B cell (primary cell): ENCODE measurements at regions not wholly inside any gene's neighbourhood (a gene's known extent, or its start where the extent isn't known, plus 50 kb on each side); places are given as distances from the start of the nearest gene placed in this dataset.
"Not testable (repeated sequence)": the region's sequence is repeated elsewhere in the genome, so short reads cannot be mapped to it uniquely, and the experiment has no call there.

Experiments used
- ATAC-seq: fragments of 200-7000 bp; cut with Tn5 transposase; one replicate; pipeline ENCODE4 v1.10.0; 2021; ENCODE audit warnings: low read depth, mild to moderate bottlenecking, moderate number of reproducible peaks, moderate library complexity
- CTCF ChIA-PET: fragments of 350-600 bp; sonication (Branson Sonifier 250); formaldehyde crosslinking; loops from one replicate; lab custom pipeline; 2021; ENCODE audit warnings: antibody characterized with exemption, inconsistent platforms; lab: Charles Lee
- POLR2A ChIA-PET: fragments of 350-600 bp; sonication (Branson Sonifier 250); formaldehyde crosslinking; loops from one replicate; lab custom pipeline; 2021; ENCODE audit warnings: antibody characterized with exemption; lab: Charles Lee
- DNase-seq: peaks from one replicate; pipeline ENCODE4 v3.0.0; 2013
- H2AFZ ChIP-seq: 2 replicates; pipeline ENCODE4 v1.6.1; 2012; ENCODE audit warnings: mild to moderate bottlenecking, low read depth, low read length; ENCODE audit not compliant: insufficient read depth, poor library complexity, severe bottlenecking
- H3K27ac ChIP-seq, 2 donors: 1 replicate in 1 of 2; 2 replicates in 1 of 2; pipeline ENCODE4 v1.5.1; 2012 to 2013; ENCODE audit warnings: low read length in 2 of 2, mild to moderate bottlenecking in 2 of 2, moderate library complexity in 1 of 2
- H3K27me3 ChIP-seq, 4 experiments: fragments of 200-600 bp in 1 of 4; sonication (generic) in 1 of 4; replicated peaks in 1 of 4; 1 replicate in 2 of 4; 2 replicates in 2 of 4; pipeline versions ENCODE4 v1.6.1 to v1.7.0; 2013 to 2016; ENCODE audit warnings: low read length in 3 of 4, mild to moderate bottlenecking in 2 of 4, mixed read lengths in 1 of 4, moderate library complexity in 1 of 4; ENCODE audit not compliant: insufficient read depth in 4 of 4, control insufficient read depth in 3 of 4; ENCODE audit errors: control extremely low read depth in 1 of 4
- H3K36me3 ChIP-seq, 2 experiments: replicated peaks in 1 of 2; 1 replicate in 1 of 2; 2 replicates in 1 of 2; pipeline versions ENCODE4 v1.6.1 to v1.7.1; 2013; ENCODE audit warnings: low read length in 1 of 2; ENCODE audit not compliant: insufficient read depth in 2 of 2, control insufficient read depth in 1 of 2; ENCODE audit errors: control extremely low read depth in 1 of 2, extremely low read depth in 1 of 2
- H3K4me1 ChIP-seq, 2 donors: fragments of 200-600 bp in 1 of 2; sonication (generic) in 1 of 2; 1 replicate in 1 of 2; 2 replicates in 1 of 2; pipeline versions ENCODE4 v1.5.1 to v1.6.1; 2013 to 2017; ENCODE audit warnings: low read length in 2 of 2; ENCODE audit not compliant: control insufficient read depth in 2 of 2, insufficient read depth in 2 of 2
- H3K4me2 ChIP-seq: replicated peaks from 2 replicates; pipeline ENCODE3; 2012; ENCODE audit warnings: mild to moderate bottlenecking, low read depth, low read length; ENCODE audit not compliant: poor library complexity, severe bottlenecking
- H3K4me3 ChIP-seq, 5 experiments: fragments of 200-600 bp in 1 of 5; sonication (generic) in 1 of 5; 1 replicate in 3 of 5; 2 replicates in 2 of 5; pipeline versions ENCODE4 v1.5.1 to v1.7.0; 2011 to 2016; ENCODE audit warnings: low read length in 4 of 5, mild to moderate bottlenecking in 4 of 5, low read depth in 2 of 5, control low read depth in 1 of 5, moderate library complexity in 1 of 5; ENCODE audit not compliant: insufficient read depth in 1 of 5; ENCODE audit errors: control extremely low read depth in 1 of 5, extremely low read depth in 1 of 5
- H3K79me2 ChIP-seq: fragments of 200-600 bp; sonication (generic); one replicate; pipeline ENCODE4 v1.6.0; 2016; ENCODE audit warnings: low read length; ENCODE audit not compliant: control insufficient read depth, insufficient read depth
- H3K9ac ChIP-seq: fragments of 200-600 bp; sonication (generic); 2 replicates; pipeline ENCODE4 v1.6.1; 2017; ENCODE audit warnings: mild to moderate bottlenecking, low read length, moderate library complexity
- H3K9me3 ChIP-seq, 3 donors: one replicate each; pipeline versions ENCODE4 v1.6.1 to v1.7.1; 2013; ENCODE audit warnings: low read length in 2 of 3; ENCODE audit not compliant: control insufficient read depth in 2 of 3, insufficient read depth in 1 of 3; ENCODE audit errors: control extremely low read depth in 1 of 3
- H4K20me1 ChIP-seq: 2 replicates; pipeline ENCODE4 v1.6.0; 2012; ENCODE audit warnings: mild to moderate bottlenecking, low read length; ENCODE audit not compliant: insufficient read depth, control insufficient read depth, poor library complexity, severe bottlenecking
- H3K27ac Mint-ChIP-seq: one replicate; pipeline ENCODE4 v1.8.0; 2021; ENCODE audit warnings: mixed read lengths
- H3K27me3 Mint-ChIP-seq: one replicate; pipeline ENCODE4 v1.8.0; 2021; ENCODE audit warnings: mixed read lengths
- H3K4me1 Mint-ChIP-seq: one replicate; pipeline ENCODE4 v1.8.0; 2021; ENCODE audit warnings: mixed read lengths
- H3K4me3 Mint-ChIP-seq: one replicate; pipeline ENCODE4 v1.8.0; 2021; ENCODE audit warnings: mixed read lengths
- H3K9me3 Mint-ChIP-seq: one replicate; pipeline ENCODE4 v1.8.0; 2022; ENCODE audit warnings: mixed read lengths; ENCODE audit not compliant: insufficient read depth
- whole genome bisulfite sequencing: methylation state at CpG from one replicate; pipeline ENCODE4 v1.1.5; 2013; ENCODE audit warnings: missing lambda C conversion rate; ENCODE audit not compliant: insufficient coverage; 5-methylcytosine and 5-hydroxymethylcytosine counted together
- intact Hi-C: fragments of 100-400 bp; cut with micrococcal nuclease; formaldehyde crosslinking; loops from one replicate; pipeline ENCODE4 v1.10.0; 2022

- CTCF ChIA-PET, ATAC-seq, intact Hi-C loops, H3K27me3 ChIP-seq, H3K4me3 ChIP-seq, H3K27ac ChIP-seq, H3K4me2 ChIP-seq, H3K4me1 Mint-ChIP-seq, H3K27me3 Mint-ChIP-seq, H2AFZ ChIP-seq, H3K4me1 ChIP-seq, H3K36me3 ChIP-seq, H3K79me2 ChIP-seq, DNase-seq, H3K9me3 ChIP-seq, H3K27ac Mint-ChIP-seq, H3K4me3 Mint-ChIP-seq, H3K9me3 Mint-ChIP-seq, H4K20me1 ChIP-seq, H3K9ac ChIP-seq, POLR2A ChIA-PET: not testable (repeated sequence)
- no CpG with 5 or more reads among the region's 1 CpG for WGBS
Measured at GRCh38 chr5:20825951-20826350, 838.0 kb upstream of the CDH18 start.

DNA sequence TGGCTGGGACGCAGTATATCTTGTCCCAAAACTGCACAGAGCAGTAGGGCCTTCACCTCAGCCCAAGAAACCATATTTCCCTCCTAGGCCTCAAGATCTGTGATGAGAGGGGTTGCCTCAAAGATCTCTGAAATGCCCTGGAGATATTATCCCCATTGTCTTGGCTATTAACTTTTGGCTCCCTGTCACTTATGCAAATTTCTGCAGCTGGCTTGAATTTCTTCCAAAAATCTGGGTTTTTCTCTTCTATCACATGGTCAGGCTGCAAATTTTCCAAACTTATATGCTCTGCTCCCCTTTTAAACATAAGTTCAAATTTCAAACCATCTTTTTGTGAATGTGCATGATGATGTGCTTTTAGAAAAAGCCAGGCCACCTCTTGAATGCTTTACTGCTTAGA is 809.2 kb upstream of the CDH18 start:
- H3K4me1 ChIP-seq, H3K27ac ChIP-seq, H3K9me3 ChIP-seq, POLR2A ChIA-PET, H3K27me3 Mint-ChIP-seq, H3K36me3 ChIP-seq, H3K4me2 ChIP-seq, CTCF ChIA-PET, H3K4me1 Mint-ChIP-seq, H4K20me1 ChIP-seq, H3K79me2 ChIP-seq, H3K27ac Mint-ChIP-seq, H3K9ac ChIP-seq, H3K4me3 Mint-ChIP-seq, H3K4me3 ChIP-seq, intact Hi-C loops, H2AFZ ChIP-seq, DNase-seq, ATAC-seq, H3K9me3 Mint-ChIP-seq, H3K27me3 ChIP-seq: not testable (repeated sequence)
- WGBS: no CpG with 5 or more reads among the region's 1 CpG

- H3K36me3 ChIP-seq, H3K27ac Mint-ChIP-seq, POLR2A ChIA-PET, intact Hi-C loops, CTCF ChIA-PET, H2AFZ ChIP-seq, H3K4me3 Mint-ChIP-seq, H3K79me2 ChIP-seq, H3K27ac ChIP-seq, H3K27me3 ChIP-seq, H3K4me2 ChIP-seq, H4K20me1 ChIP-seq, H3K27me3 Mint-ChIP-seq, H3K4me1 Mint-ChIP-seq, ATAC-seq, H3K9ac ChIP-seq, H3K9me3 Mint-ChIP-seq, H3K9me3 ChIP-seq, DNase-seq, H3K4me1 ChIP-seq, H3K4me3 ChIP-seq: not testable (repeated sequence)
- WGBS: no CpG with 5 or more reads among the region's 5 CpGs
Measured at GRCh38 chr5:20784755-20785154, 796.8 kb upstream of the CDH18 start.

DNA sequence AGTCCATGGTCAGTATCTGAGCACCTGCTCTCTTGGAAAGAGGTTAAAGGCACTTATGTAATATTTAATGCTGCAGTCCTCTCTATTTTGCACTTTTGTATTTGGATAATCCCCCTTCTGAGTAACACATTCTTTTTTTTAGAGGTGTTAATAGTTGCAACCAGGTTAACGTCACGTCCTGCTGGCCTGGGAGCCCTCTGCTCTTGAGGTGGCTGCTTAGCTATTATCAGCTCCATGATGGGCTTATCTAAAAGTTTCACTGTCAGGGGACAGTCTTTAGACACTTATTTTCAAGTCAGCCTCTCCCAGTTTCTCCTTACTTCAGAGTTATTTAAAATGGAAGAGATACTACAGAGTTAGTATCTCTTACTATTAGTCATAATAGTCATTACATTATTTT is 795.5 kb upstream of the CDH18 start:
- intact Hi-C loops, H3K9me3 ChIP-seq, H3K27ac Mint-ChIP-seq, H3K27me3 ChIP-seq, H3K79me2 ChIP-seq, H2AFZ ChIP-seq, H4K20me1 ChIP-seq, H3K36me3 ChIP-seq, H3K4me3 ChIP-seq, CTCF ChIA-PET, H3K4me1 Mint-ChIP-seq, H3K4me3 Mint-ChIP-seq, H3K9me3 Mint-ChIP-seq, POLR2A ChIA-PET, H3K27me3 Mint-ChIP-seq, H3K9ac ChIP-seq, H3K4me2 ChIP-seq, ATAC-seq, H3K27ac ChIP-seq, H3K4me1 ChIP-seq, DNase-seq: not testable (repeated sequence)
- no CpG with 5 or more reads among the region's 2 CpGs for WGBS
